ENCODE measurements at regions not wholly inside any gene's neighbourhood (a gene's known extent, or its start where the extent isn't known, plus 50 kb on each side); places are given as distances from the start of the nearest gene placed in this dataset.

- Histone ChIP-seq H3K9ac (no peak overlapping the region), H3K9me2 (ENCODE audit: insufficient read depth) (no peaks in the 10 kb centered on the region), H3K4me1 (ENCODE audit: insufficient read depth) (no peaks in the 10 kb centered on the region), H4K20me1 (ENCODE audit: insufficient read depth) (no peaks in the 10 kb centered on the region), H3K9me3 (ENCODE audit: low read depth) (no peaks in the 10 kb centered on the region), H3K79me2 (ENCODE audit: insufficient read depth) (no peaks in the 10 kb centered on the region), H2AFZ (no peak overlapping the region), H3K27me3 (replicated peaks; ENCODE audit: insufficient read depth) (no peaks in the 10 kb centered on the region), H3F3A (ENCODE audit: insufficient read depth) (no peaks in the 10 kb centered on the region), H3K27ac (no peak overlapping the region), H3K4me3 (no peak overlapping the region), H3K4me2 (ENCODE audit: unreplicated experiment) (no peak overlapping the region), H3K36me3 (ENCODE audit: low read depth) (no peaks in the 10 kb centered on the region)
- in situ Hi-C loops (cut with MboI), result no loop called here
- no peak for DNase-seq
- 4 to 5% methylated on average over 3 of the region's 3 CpGs for WGBS, 2 experiments (ENCODE audit: low coverage in 1 of 2, low lambda C conversion rate in 2 of 2, missing lambda C conversion rate in 2 of 2)
- TF ChIP-seq EZH2phosphoT487 (IDR thresholded peaks at IDR 0.05; ENCODE audit: insufficient read depth, low read depth), result no peak
- TF ChIP-seq EZH2 (IDR thresholded peaks at IDR 0.05; ENCODE audit: insufficient read depth, poor library complexity, severe bottlenecking), result no peak
Observed at GRCh38 chr4:28082686-28083390, 1222.2 kb downstream of the STIM2 start.

DNA sequence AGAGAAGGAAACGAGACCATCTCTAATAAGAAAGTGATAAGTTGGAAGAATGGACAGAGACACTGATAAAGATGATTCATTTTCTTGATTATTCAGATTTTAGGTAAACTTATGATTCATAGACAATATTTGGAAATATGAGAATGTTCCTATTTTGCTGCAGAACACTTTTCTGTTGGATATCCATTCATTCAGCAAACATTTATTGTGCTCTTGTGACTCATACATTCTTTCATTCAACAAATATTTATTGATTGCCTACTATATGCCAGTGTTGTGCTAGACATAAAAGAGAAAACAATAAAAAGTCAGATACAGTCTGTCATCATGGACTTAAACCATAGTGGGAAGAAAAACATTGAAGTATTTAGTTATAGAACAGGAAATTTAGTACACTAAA is 1232.0 kb downstream of the STIM2 start:
- WGBS, 2 experiments (ENCODE audit: low coverage in 1 of 2, low lambda C conversion rate in 2 of 2, missing lambda C conversion rate in 2 of 2), result 0 to 5% methylated on average over 1 of the region's 1 CpG
- in situ Hi-C loops (cut with MboI), result no loop called here
- no peak overlapping the region for H3K4me2 ChIP-seq (ENCODE audit: unreplicated experiment)

DNA sequence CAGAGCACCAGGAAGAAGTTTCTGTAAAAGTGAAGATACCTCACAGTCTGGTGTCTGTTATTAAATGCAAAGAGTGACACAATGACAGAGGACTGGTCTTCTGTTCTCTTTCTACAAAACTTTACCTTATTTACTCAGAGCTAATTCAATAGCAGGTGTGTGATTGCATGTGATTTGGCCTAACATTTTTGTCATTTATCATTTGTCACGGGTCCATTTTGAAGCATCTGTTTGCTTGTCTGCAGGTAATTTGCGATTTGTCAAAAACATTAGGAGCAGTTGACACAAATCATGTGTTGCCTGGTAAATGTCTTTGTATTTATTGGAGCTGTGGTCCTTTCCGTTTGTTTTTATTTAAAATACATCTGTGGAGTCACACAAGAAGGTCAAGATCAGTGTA is 1232.4 kb downstream of the STIM2 start:
- no peaks in the 10 kb centered on the region for H3K9me3 ChIP-seq (ENCODE audit: low read depth)
- in situ Hi-C loops (cut with MboI), result no loop called here
- H3K9ac ChIP-seq, result no peak overlapping the region
- H3K36me3 ChIP-seq (ENCODE audit: low read depth), result no peaks in the 10 kb centered on the region
- no peaks in the 10 kb centered on the region; the same call in 1 of the 2 replicates for H4K20me1 ChIP-seq (ENCODE audit: insufficient read depth)
- 14 to 20% methylated on average over 3 of the region's 3 CpGs for whole genome bisulfite sequencing, 2 experiments (ENCODE audit: low coverage in 1 of 2, low lambda C conversion rate in 2 of 2, missing lambda C conversion rate in 2 of 2)
- no peaks in the 10 kb centered on the region for H3F3A ChIP-seq (ENCODE audit: insufficient read depth)
- H2AFZ ChIP-seq, result no peak overlapping the region
- no peak overlapping the region for H3K4me3 ChIP-seq
- no peak overlapping the region for H3K4me2 ChIP-seq (ENCODE audit: unreplicated experiment)
- H3K4me1 ChIP-seq (ENCODE audit: insufficient read depth), result no peaks in the 10 kb centered on the region
- no peak for DNase-seq
- H3K79me2 ChIP-seq (ENCODE audit: insufficient read depth), result no peaks in the 10 kb centered on the region
- no peaks in the 10 kb centered on the region for H3K27me3 ChIP-seq (replicated peaks; ENCODE audit: insufficient read depth)
- no peaks in the 10 kb centered on the region for H3K9me2 ChIP-seq (ENCODE audit: insufficient read depth)
- TF ChIP-seq EZH2phosphoT487 (IDR thresholded peaks at IDR 0.05; ENCODE audit: insufficient read depth, low read depth) (no peak), EZH2 (IDR thresholded peaks at IDR 0.05; ENCODE audit: insufficient read depth, poor library complexity, severe bottlenecking) (no peak)
- no peak overlapping the region for H3K27ac ChIP-seq

More for the DNA sequence above, 1232.0 kb downstream of the STIM2 start:
- H3K36me3 ChIP-seq (ENCODE audit: low read depth), result no peaks in the 10 kb centered on the region
- no peak overlapping the region for H3K27ac ChIP-seq
- no peaks in the 10 kb centered on the region for H3F3A ChIP-seq (ENCODE audit: insufficient read depth)
- H3K27me3 ChIP-seq (replicated peaks; ENCODE audit: insufficient read depth), result no peaks in the 10 kb centered on the region
- no peak overlapping the region for H3K9ac ChIP-seq
- H3K9me2 ChIP-seq (ENCODE audit: insufficient read depth), result no peaks in the 10 kb centered on the region
- H3K4me1 ChIP-seq (ENCODE audit: insufficient read depth), result no peaks in the 10 kb centered on the region
- H3K4me3 ChIP-seq, result no peak overlapping the region
- H4K20me1 ChIP-seq (ENCODE audit: insufficient read depth), result no peaks in the 10 kb centered on the region; the same call in 1 of the 2 replicates
- TF ChIP-seq EZH2phosphoT487 (IDR thresholded peaks at IDR 0.05; ENCODE audit: insufficient read depth, low read depth), result no peak
- no peak for TF ChIP-seq EZH2 (IDR thresholded peaks at IDR 0.05; ENCODE audit: insufficient read depth, poor library complexity, severe bottlenecking)
- H2AFZ ChIP-seq, result no peak overlapping the region
- H3K79me2 ChIP-seq (ENCODE audit: insufficient read depth), result no peaks in the 10 kb centered on the region
- DNase-seq, result no peak
- H3K9me3 ChIP-seq (ENCODE audit: low read depth), result no peaks in the 10 kb centered on the region

- no peaks in the 10 kb centered on the region for H4K20me1 ChIP-seq (ENCODE audit: insufficient read depth)
- no peak overlapping the region for H3K27ac ChIP-seq
- no peaks in the 10 kb centered on the region for H3K79me2 ChIP-seq (ENCODE audit: insufficient read depth)
- H3K9me2 ChIP-seq (ENCODE audit: insufficient read depth), result no peaks in the 10 kb centered on the region
- no peaks in the 10 kb centered on the region for H3K36me3 ChIP-seq (ENCODE audit: low read depth)
- in situ Hi-C loops (cut with MboI), result no loop called here
- DNase-seq, result no peak
- TF ChIP-seq EZH2phosphoT487 (IDR thresholded peaks at IDR 0.05; ENCODE audit: insufficient read depth, low read depth) (no peak), EZH2 (IDR thresholded peaks at IDR 0.05; ENCODE audit: insufficient read depth, poor library complexity, severe bottlenecking) (no peak)
- no peaks in the 10 kb centered on the region for H3K9me3 ChIP-seq (ENCODE audit: low read depth)
- H3F3A ChIP-seq (ENCODE audit: insufficient read depth), result no peaks in the 10 kb centered on the region
- no peaks in the 10 kb centered on the region for H3K4me1 ChIP-seq (ENCODE audit: insufficient read depth)
- no peak overlapping the region for H3K9ac ChIP-seq
- H3K4me2 ChIP-seq (ENCODE audit: unreplicated experiment), result no peak overlapping the region
- H3K4me3 ChIP-seq, result no peak overlapping the region
- no peaks in the 10 kb centered on the region for H3K27me3 ChIP-seq (replicated peaks; ENCODE audit: insufficient read depth)
- 2 to 4% methylated on average over 2 of the region's 2 CpGs for WGBS, 2 experiments (ENCODE audit: low coverage in 1 of 2, low lambda C conversion rate in 2 of 2, missing lambda C conversion rate in 2 of 2)
- H2AFZ ChIP-seq, result no peak overlapping the region
Observed at GRCh38 chr4:28101583-28101982, 1240.9 kb downstream of the STIM2 start.
